ENCODE measurements at regions not wholly inside any gene's neighbourhood (a gene's known extent, or its start where the extent isn't known, plus 50 kb on each side); places are given as distances from the start of the nearest gene placed in this dataset.

GRCh38 chr5:93673316-93673954 lies 68.0 kb downstream of the POU5F2 start:
- no peaks in the 10 kb centered on the region for H4K20me1 ChIP-seq (replicated peaks; ENCODE audit: control insufficient read depth, insufficient read depth, low read length)
- in situ Hi-C loops (cut with MboI) (no loop called here), intact Hi-C loops (cut with micrococcal nuclease) (no loop called here)
- H3K36me3 ChIP-seq (ENCODE audit: control insufficient read depth, insufficient read depth, low read length), result no peaks in the 10 kb centered on the region
- FAIRE-seq (no peak), ATAC-seq (no peak), DNase-seq (ENCODE audit: extremely low read depth in 1 of 4, low spot score in 3 of 4) (no peak)
- H3K27ac ChIP-seq (ENCODE audit: extremely low read depth, low read depth, low read length), result no peak overlapping the region
- TF ChIP-seq POLR2AphosphoS2 (IDR thresholded peaks at IDR 0.05; ENCODE audit: low read length) (no peak), BRF1 (IDR thresholded peaks at IDR 0.05; ENCODE audit: borderline replicate concordance, extremely low read depth, insufficient read length) (no peak), ZNF23 (CRISPR knock-in tag; IDR thresholded peaks at IDR 0.05) (no peak), HOXB6 (CRISPR knock-in tag; IDR thresholded peaks at IDR 0.05; ENCODE audit: borderline replicate concordance) (no peak), ZNF347 (CRISPR knock-in tag; IDR thresholded peaks at IDR 0.05; ENCODE audit: low read depth) (no peak), IRF2 (CRISPR knock-in tag; IDR thresholded peaks at IDR 0.05) (no peak)
- TF ChIP-seq, protein P1, sequence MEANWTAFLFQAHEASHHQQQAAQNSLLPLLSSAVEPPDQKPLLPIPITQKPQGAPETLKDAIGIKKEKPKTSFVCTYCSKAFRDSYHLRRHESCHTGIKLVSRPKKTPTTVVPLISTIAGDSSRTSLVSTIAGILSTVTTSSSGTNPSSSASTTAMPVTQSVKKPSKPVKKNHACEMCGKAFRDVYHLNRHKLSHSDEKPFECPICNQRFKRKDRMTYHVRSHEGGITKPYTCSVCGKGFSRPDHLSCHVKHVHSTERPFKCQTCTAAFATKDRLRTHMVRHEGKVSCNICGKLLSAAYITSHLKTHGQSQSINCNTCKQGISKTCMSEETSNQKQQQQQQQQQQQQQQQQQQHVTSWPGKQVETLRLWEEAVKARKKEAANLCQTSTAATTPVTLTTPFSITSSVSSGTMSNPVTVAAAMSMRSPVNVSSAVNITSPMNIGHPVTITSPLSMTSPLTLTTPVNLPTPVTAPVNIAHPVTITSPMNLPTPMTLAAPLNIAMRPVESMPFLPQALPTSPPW (CRISPR knock-in tag; IDR thresholded peaks at IDR 0.05), result no peak
- H3K27me3 ChIP-seq (ENCODE audit: control insufficient read depth in 2 of 2, insufficient read depth in 2 of 2, low read length in 2 of 2), result no peaks in the 10 kb centered on the region
- H2AFZ ChIP-seq (ENCODE audit: low read depth, low read length), result no peak overlapping the region
- no peak overlapping the region for H3K4me2 ChIP-seq (ENCODE audit: insufficient read depth, low read length)
- BruUV-seq (replicated peaks), result no TSS peak
- POLR2A ChIA-PET, result no interaction called here
- no peaks in the 10 kb centered on the region for H3K9me1 ChIP-seq (ENCODE audit: control insufficient read depth, insufficient read depth, low read length)
- no peaks in the 10 kb centered on the region for H3K9me3 ChIP-seq (replicated peaks; ENCODE audit: control insufficient read depth, insufficient read depth, low read depth, low read length)
- H3K4me1 ChIP-seq (replicated peaks in 1 of 2; ENCODE audit: control insufficient read depth in 2 of 2, insufficient read depth in 2 of 2, low read length in 2 of 2), result no peaks in the 10 kb centered on the region
- no peak overlapping the region for H3K4me3 ChIP-seq
- H3K79me2 ChIP-seq (ENCODE audit: control insufficient read depth, insufficient read depth, low read length), result no peaks in the 10 kb centered on the region
- 0% methylated on average over 4 of the region's 4 CpGs for whole genome bisulfite sequencing (ENCODE audit: insufficient coverage, low coverage, missing lambda C conversion rate)
- no peak overlapping the region for H3K9ac ChIP-seq (ENCODE audit: insufficient read depth in 1 of 2, low read depth in 2 of 2, low read length in 2 of 2)
- CTCF ChIA-PET (ENCODE audit: low intra/inter-chr PET ratio), result no interaction called here

All from K562 (cell line).